IPS-NIHi7 (cell line): ENCODE measurements at regions not wholly inside any gene's neighbourhood (a gene's known extent, or its start where the extent isn't known, plus 50 kb on each side); places are given as distances from the start of the nearest gene placed in this dataset.
A peak's percentile ranks its signal among the peaks of the same experiment; 100 is the strongest.

Experiments used
- DNase-seq: peaks from one replicate; pipeline ENCODE4 v3.0.0; 2012; ENCODE audit warnings: mixed read lengths; ENCODE audit errors: extremely low spot score

GRCh38 chr4:19722404-19722803, 529.3 kb upstream of the SLIT2 start:
- DNase-seq = no peak

GRCh38 chr4:19721587-19721986, 530.1 kb upstream of the SLIT2 start:
- peak; percentile 13 for DNase-seq

DNA sequence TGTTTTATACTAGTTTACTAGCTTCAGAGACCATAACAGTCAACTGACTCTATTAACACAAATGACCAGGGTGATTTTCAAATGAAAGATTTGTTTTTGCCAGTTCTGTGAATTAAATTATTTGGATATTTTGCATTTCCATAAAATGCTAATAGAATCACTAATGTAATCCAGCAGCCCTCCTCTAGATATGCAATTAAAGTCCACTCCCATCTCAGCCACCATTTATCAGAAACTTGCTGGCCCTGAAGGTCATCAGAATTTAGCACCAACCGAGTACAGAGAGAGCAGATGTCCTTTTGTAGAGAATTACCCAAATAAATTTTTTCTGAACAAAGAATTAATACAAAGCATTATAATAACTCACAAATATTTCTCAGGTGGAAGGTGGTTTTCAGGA, 531.1 kb upstream of the SLIT2 start:
- DNase-seq = no peak

DNA sequence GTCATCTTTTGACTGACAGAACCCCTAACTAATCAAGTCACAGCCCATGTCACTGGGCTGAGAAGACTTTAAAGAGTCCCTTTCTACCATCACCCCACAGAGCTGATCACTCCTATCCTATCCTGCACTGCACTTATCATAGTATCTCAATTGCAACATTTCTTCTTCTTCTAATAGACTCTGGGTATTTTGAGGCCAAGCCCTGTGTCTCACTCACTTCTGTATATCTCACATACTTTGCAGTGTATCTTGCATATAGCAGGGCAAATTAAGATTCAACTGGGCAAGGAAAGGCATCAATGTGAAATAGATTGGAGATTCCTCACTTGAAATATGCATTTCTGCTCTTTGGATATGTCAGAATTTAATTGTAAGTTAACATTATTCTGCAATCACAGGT, 531.5 kb upstream of the SLIT2 start:
- DNase-seq = no peak

GRCh38 chr4:19711871-19712270, 539.8 kb upstream of the SLIT2 start:
- no peak for DNase-seq

GRCh38 chr4:19707876-19708275, 543.8 kb upstream of the SLIT2 start:
- DNase-seq = no peak

DNA sequence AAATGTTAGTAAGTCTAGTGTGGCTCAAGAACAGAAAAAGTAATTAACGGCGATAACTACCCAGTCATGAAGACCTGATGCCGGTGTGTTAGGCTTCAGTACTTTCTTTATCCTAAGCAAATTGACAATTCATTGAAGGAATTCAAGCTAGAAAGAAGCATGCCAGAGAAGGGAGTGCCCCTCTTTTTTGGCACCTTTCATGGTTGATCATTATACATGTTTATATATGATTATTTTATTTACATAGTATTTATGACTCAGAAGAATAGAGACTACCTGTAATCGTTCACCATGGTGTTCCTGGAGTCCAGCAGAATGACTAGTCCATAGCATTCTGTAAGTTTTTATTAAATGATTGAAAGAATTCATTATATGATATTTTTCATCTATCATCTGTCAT, 548.3 kb upstream of the SLIT2 start:
- no peak for DNase-seq

- no peak for DNase-seq
These were observed 550.7 kb upstream of the SLIT2 start for GRCh38 chr4:19700992-19701391.

DNA sequence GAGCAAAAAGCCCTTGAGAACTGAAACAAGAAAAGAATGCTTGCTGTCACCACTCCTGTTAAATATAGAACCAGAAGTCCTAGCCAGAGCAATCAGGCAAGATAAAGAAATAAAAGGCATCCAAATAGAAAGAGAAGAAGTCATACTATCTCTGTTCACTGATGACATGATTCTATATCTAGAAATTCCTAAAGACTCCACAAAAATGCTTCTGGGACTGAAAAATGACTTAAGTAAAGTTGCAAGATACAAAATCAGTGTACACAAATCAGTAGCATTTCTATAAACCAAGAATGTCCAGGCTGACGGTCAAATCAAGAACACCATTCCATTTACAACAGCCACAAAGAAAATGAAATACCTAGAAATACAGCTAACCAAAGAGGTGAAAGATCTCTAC, 552.7 kb upstream of the SLIT2 start:
- DNase-seq = no peak

GRCh38 chr4:19694812-19695211, 556.9 kb upstream of the SLIT2 start:
- DNase-seq = no peak

DNA sequence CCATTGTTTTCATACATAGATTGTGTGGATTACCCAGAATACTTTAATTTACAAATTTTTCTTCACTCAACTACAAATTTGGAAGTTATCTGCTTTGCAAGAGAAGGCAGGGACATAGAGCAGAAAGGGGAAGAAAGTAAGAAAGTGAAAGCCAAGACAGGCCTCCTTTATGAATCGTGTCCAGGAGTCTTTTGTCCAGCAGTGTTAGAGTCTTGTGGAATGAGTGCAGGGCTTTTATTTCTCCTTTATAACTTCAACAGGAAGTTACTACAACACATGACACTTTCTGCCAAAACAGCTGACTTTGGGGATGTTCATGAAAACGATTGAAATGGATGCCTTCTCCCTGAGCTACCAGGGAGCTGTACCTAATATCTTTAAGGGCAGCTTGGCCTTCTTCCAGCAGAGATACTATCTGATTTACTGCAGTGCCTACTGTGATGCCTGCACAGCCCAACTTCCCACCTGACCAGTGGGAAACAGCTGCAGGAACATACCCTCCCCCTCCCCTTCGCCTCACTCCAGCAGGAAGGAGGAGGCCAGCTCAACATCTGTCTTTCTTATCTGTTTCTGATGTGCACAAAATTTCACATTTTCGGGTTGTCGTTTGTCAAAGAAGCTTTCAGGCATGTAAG, 557.7 kb upstream of the SLIT2 start:
- peak; percentile 15 for DNase-seq

GRCh38 chr4:19689511-19689910, 562.2 kb upstream of the SLIT2 start:
- DNase-seq = no peak

GRCh38 chr4:19686456-19686855, 565.2 kb upstream of the SLIT2 start:
- DNase-seq = no peak

GRCh38 chr4:19684084-19684483, 567.6 kb upstream of the SLIT2 start:
- no peak for DNase-seq

DNA sequence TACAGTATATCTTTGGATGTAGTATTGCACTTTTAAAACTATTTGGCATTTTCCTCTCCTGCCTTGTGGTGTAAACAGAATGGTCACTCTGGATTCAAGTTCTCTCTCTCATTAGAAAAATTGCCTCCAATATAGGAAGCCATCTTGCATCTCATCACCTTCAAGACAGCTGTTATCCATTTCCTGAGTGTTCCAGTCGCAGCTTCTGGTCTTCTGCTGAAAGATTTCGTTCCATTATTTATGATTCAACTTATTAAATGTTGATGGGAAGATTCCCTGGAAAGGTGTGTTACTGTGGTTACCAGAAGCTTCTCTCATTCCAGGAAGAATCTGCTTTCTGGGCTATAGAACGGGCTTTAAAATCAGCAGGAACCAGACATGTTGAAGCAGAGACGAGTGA, 568.3 kb upstream of the SLIT2 start:
- DNase-seq = no peak

GRCh38 chr4:19677211-19677610, 574.5 kb upstream of the SLIT2 start:
- DNase-seq = no peak

DNA sequence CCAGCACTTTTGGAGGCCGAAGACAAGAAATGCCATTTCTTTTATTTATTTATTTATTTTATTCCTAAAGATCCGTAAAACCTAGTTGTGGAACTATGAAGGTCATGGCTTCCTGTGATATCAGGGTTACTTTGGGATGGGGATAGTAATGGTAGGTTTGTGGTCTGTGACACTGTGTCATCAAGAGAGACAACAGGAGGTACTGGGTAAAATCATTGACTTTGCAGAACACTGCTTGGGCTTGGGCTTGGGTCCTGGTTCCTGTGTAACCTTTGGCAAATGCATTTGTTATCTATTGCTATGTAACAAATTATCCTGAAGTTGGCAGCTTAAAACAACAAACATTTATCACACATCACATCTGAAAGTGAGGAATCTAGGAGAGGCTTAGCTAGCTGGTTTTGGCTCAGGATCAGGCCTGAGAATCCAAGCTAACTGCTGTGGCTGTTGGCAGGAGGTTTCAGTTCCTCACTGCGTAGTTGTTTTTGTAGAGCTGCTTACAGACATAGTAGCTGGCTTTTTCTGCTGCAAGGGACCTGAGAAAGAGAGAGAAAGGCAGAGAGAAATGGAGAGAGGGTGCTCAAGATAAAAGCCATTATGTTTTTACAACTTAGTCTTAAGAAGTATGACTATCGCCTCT, 576.4 kb upstream of the SLIT2 start:
- DNase-seq = no peak

- DNase-seq = no peak
These were observed 592.6 kb upstream of the SLIT2 start for GRCh38 chr4:19659101-19659500.

DNA sequence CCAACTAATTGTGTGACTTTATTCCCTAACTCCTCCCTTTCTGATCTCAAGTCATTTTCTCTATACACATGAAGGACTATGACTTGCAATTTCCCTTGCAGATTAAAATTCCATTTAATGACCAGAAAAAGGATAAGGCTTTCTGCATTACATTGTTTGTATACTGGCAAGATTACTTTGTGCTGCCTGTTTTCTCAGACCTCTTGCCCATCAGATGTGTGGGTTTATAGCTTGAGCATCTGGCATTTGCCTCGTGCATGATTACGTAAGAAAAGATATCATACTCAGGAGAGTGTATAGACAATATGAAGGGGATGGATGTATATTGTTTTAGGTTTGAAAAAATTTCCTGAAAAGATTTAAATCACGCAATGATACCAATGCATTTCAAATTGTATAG, 593.8 kb upstream of the SLIT2 start:
- DNase-seq = no peak

- DNase-seq = no peak
These were observed 596.0 kb upstream of the SLIT2 start for GRCh38 chr4:19655666-19656065.

DNA sequence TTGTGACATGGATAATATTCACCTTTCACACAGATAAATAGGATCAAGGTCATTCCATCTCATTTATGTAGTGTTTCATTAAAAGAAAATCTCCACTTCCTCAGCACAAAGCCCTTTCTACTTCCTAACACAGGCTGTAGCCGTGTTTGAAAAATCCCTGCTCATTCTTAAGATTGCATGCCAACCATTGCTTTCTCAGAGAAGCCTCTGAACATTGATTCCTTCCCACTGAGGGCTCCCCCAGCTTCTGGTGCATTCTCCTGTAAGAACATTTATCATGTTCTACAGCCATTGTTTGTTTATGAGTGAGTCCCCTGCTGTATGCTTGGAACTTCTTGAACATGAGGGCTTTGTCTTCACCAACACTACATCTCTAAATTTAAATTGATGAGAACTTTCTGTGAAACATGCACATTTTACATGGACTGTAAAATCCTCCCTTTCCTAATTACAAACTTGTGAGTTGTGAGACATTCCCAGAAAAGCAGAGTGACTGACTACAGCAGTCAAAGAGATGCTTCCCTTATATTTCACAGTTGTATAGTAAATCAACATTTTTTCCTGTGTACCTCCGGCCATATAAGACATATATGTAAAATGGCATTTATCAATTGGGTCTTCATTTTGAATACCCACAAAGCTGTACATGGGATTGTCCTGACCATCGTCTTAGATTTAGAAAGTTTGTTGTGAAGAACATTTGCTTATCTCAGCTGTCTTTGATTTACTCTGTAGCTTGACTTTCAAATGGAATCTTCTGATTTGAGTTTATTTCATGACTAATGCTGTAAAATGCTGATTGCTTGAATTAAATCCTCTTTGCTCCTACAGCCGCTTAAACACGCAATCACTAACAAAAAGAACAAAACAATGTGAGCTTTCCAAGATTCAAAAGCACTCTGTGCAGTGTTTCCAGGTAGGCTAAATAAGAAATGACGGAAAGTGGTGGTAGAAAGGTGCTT, 600.5 kb upstream of the SLIT2 start:
- no peak for DNase-seq

GRCh38 chr4:19645589-19645988, 606.1 kb upstream of the SLIT2 start:
- no peak for DNase-seq

DNA sequence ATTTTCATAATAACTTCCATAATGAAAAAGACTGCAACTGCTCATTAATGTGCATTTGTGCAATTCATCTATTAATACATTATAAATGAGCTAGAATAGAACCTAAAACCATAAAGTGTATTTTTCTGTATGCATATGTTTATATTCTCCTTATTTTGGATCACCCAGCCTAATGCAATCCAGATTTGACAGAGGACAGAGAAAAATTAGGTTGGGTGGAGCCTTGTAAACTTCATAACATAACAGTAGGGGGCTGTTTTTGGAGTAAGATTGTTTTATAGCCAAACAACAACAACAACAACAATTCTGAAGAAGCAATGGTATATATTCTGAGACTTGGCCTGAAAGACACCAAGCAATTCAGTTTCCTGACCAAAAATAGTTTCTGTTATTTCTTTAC, 615.3 kb upstream of the SLIT2 start:
- no peak for DNase-seq
